ENCODE measurements at regions not wholly inside any gene's neighbourhood (a gene's known extent, or its start where the extent isn't known, plus 50 kb on each side); places are given as distances from the start of the nearest gene placed in this dataset.

DNA sequence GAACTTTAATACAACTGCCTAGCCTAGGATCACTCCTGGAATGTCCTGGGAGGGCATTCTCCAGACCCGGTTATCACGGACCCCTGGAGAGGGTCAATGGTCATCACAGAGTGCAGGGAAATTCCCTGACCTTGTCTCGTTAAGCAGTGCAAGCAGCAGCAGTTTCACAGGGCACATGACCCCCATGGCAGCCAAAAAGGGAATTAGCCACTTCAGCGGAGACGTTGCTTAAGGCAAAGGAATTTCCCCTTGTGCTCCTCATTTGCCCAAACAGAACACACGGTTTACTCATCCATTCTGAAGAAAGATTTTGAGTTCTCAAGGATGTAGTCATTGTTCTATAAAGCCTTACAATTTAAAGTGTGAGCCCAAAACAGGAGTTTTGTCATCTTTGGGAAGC lies 260.3 kb downstream of the SNX13 start:
- TF ChIP-seq REST (IDR thresholded peaks at IDR 0.05) (no peak), CHD2 (IDR thresholded peaks at IDR 0.05; ENCODE audit: low read length, partially characterized antibody) (no peak), POLR2A (IDR thresholded peaks at IDR 0.05; ENCODE audit: low read length) (no peak), HOXA7 (CRISPR knock-in tag; IDR thresholded peaks at IDR 0.05) (no peak), NPAS2 (CRISPR knock-in tag; IDR thresholded peaks at IDR 0.05; ENCODE audit: borderline replicate concordance) (no peak)
- TF ChIP-seq, protein P1, sequence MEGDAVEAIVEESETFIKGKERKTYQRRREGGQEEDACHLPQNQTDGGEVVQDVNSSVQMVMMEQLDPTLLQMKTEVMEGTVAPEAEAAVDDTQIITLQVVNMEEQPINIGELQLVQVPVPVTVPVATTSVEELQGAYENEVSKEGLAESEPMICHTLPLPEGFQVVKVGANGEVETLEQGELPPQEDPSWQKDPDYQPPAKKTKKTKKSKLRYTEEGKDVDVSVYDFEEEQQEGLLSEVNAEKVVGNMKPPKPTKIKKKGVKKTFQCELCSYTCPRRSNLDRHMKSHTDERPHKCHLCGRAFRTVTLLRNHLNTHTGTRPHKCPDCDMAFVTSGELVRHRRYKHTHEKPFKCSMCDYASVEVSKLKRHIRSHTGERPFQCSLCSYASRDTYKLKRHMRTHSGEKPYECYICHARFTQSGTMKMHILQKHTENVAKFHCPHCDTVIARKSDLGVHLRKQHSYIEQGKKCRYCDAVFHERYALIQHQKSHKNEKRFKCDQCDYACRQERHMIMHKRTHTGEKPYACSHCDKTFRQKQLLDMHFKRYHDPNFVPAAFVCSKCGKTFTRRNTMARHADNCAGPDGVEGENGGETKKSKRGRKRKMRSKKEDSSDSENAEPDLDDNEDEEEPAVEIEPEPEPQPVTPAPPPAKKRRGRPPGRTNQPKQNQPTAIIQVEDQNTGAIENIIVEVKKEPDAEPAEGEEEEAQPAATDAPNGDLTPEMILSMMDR (IDR thresholded peaks at IDR 0.05), result no peak
- TF ChIP-seq, protein P2, sequence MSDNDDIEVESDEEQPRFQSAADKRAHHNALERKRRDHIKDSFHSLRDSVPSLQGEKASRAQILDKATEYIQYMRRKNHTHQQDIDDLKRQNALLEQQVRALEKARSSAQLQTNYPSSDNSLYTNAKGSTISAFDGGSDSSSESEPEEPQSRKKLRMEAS (IDR thresholded peaks at IDR 0.05), result peak; percentile 66
- TF ChIP-seq, protein P3, sequence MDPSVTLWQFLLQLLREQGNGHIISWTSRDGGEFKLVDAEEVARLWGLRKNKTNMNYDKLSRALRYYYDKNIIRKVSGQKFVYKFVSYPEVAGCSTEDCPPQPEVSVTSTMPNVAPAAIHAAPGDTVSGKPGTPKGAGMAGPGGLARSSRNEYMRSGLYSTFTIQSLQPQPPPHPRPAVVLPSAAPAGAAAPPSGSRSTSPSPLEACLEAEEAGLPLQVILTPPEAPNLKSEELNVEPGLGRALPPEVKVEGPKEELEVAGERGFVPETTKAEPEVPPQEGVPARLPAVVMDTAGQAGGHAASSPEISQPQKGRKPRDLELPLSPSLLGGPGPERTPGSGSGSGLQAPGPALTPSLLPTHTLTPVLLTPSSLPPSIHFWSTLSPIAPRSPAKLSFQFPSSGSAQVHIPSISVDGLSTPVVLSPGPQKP (IDR thresholded peaks at IDR 0.05; ENCODE audit: low read depth, low read length), result no peak
